ENCODE measurements at regions not wholly inside any gene's neighbourhood (a gene's known extent, or its start where the extent isn't known, plus 50 kb on each side); places are given as distances from the start of the nearest gene placed in this dataset.

DNA sequence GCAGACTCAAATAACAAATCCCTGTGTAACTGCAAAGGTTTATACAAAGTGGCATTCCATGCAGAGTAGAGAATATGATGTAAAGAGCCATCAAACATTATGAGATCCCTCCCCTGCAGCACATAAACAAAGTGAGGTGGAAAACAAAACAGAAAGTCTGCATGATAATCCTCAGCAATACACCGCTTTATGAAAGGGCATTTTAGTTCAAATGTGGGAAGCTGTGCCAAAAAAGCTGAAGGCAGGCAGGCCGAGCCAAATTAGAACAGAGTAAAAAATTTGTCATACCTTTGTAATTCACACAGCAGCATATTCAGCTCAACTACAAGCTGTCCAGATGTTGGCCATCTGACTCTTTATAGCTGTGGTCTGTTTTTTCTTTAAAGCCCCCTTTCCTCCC is 113.5 kb downstream of the LHX9 start:
- H3K4me1 ChIP-seq (ENCODE audit: control insufficient read depth in 1 of 2, insufficient read depth in 2 of 2, low read length in 2 of 2): no peaks in the 10 kb centered on the region
- no peak overlapping the region for H3K27ac ChIP-seq (ENCODE audit: low read depth, low read length)
- H3K9me3 ChIP-seq (ENCODE audit: control insufficient read depth in 1 of 2, low read length in 2 of 2): no peaks in the 10 kb centered on the region
- H3K4me3 ChIP-seq (ENCODE audit: low read depth in 1 of 2, low read length in 2 of 2): no peak overlapping the region
- no peak overlapping the region for H3K9ac ChIP-seq (ENCODE audit: low read depth in 1 of 2, low read length in 2 of 2)
- no peaks in the 10 kb centered on the region for H3K27me3 ChIP-seq (ENCODE audit: control insufficient read depth in 1 of 2, insufficient read depth in 2 of 2, low read length in 2 of 2)
- H3K36me3 ChIP-seq (ENCODE audit: control insufficient read depth in 1 of 2, insufficient read depth in 2 of 2, low read length in 2 of 2): no peaks in the 10 kb centered on the region

- Histone ChIP-seq H3K27ac (ENCODE audit: low read depth, low read length) (no peak overlapping the region), H3K36me3 (ENCODE audit: control insufficient read depth in 1 of 2, insufficient read depth in 2 of 2, low read length in 2 of 2) (no peaks in the 10 kb centered on the region), H3K9me3 (ENCODE audit: control insufficient read depth in 1 of 2, low read length in 2 of 2) (no peaks in the 10 kb centered on the region), H3K9ac (ENCODE audit: low read depth in 1 of 2, low read length in 2 of 2) (no peak overlapping the region), H3K4me1 (ENCODE audit: control insufficient read depth in 1 of 2, insufficient read depth in 2 of 2, low read length in 2 of 2) (no peaks in the 10 kb centered on the region), H3K4me3 (ENCODE audit: low read depth in 1 of 2, low read length in 2 of 2) (no peak overlapping the region), H3K27me3 (ENCODE audit: control insufficient read depth in 1 of 2, insufficient read depth in 2 of 2, low read length in 2 of 2) (no peaks in the 10 kb centered on the region)
These were observed 113.9 kb downstream of the LHX9 start for GRCh38 chr1:198031086-198031485.

- H3K36me3 ChIP-seq (ENCODE audit: control insufficient read depth in 1 of 2, insufficient read depth in 2 of 2, low read length in 2 of 2): no peaks in the 10 kb centered on the region
- no peak overlapping the region for H3K4me3 ChIP-seq (ENCODE audit: low read depth in 1 of 2, low read length in 2 of 2)
- no peaks in the 10 kb centered on the region for H3K27me3 ChIP-seq (ENCODE audit: control insufficient read depth in 1 of 2, insufficient read depth in 2 of 2, low read length in 2 of 2)
- no peak overlapping the region for H3K9ac ChIP-seq (ENCODE audit: low read depth in 1 of 2, low read length in 2 of 2)
- no peak overlapping the region for H3K27ac ChIP-seq (ENCODE audit: low read depth, low read length)
- H3K9me3 ChIP-seq (ENCODE audit: control insufficient read depth in 1 of 2, low read length in 2 of 2): no peaks in the 10 kb centered on the region
- no peaks in the 10 kb centered on the region for H3K4me1 ChIP-seq (ENCODE audit: control insufficient read depth in 1 of 2, insufficient read depth in 2 of 2, low read length in 2 of 2)
These were observed 115.5 kb downstream of the LHX9 start for GRCh38 chr1:198032668-198033067.

DNA sequence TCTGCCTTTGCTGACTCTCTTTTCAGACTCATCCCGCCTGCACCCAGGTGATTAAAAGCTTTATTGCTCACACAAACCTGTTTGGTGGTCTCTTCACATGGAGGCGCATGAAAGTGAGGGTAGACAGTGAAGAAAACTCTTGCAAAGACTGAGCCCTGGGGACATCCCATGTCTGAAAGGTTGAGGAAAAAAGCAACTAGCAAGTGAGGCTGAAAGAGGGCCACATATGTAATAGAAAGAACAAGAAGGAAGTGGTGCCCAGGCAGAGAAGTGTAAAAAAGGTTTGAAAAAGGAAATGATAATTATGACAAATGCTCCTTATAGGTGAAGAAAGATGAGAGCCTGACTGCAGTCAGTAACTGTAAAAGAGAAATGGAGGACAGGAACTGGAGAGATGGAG is 115.9 kb upstream of the NEK7 start:
- Histone ChIP-seq H3K4me1 (ENCODE audit: control insufficient read depth in 1 of 2, insufficient read depth in 2 of 2, low read length in 2 of 2) (no peaks in the 10 kb centered on the region), H3K27ac (ENCODE audit: low read depth, low read length) (no peak overlapping the region), H3K9me3 (ENCODE audit: control insufficient read depth in 1 of 2, low read length in 2 of 2) (no peaks in the 10 kb centered on the region), H3K36me3 (ENCODE audit: control insufficient read depth in 1 of 2, insufficient read depth in 2 of 2, low read length in 2 of 2) (no peaks in the 10 kb centered on the region), H3K27me3 (ENCODE audit: control insufficient read depth in 1 of 2, insufficient read depth in 2 of 2, low read length in 2 of 2) (no peaks in the 10 kb centered on the region), H3K9ac (ENCODE audit: low read depth in 1 of 2, low read length in 2 of 2) (no peak overlapping the region), H3K4me3 (ENCODE audit: low read depth in 1 of 2, low read length in 2 of 2) (no peak overlapping the region)

DNA sequence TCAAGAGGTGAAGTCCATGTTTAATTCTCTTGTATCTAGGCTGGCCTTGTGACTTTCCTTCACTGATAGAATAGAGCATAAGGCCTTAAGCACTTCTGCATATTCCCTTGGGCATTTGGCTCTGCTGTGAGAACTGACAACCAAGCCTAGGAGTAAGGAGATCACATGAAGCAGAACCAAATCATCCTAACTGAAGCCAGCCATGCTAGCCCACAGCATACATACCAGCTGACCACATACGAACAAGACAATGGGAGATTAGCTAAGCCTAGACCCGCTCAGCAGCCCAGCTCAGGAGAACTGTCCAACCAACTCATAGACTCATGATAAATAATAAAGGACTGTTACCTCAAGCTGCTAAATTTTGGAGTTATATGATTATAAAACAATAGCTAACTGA is 114.6 kb upstream of the NEK7 start:
- Histone ChIP-seq H3K27ac (ENCODE audit: low read depth, low read length) (no peak overlapping the region), H3K9ac (ENCODE audit: low read depth in 1 of 2, low read length in 2 of 2) (no peak overlapping the region), H3K27me3 (ENCODE audit: control insufficient read depth in 1 of 2, insufficient read depth in 2 of 2, low read length in 2 of 2) (no peaks in the 10 kb centered on the region), H3K4me3 (ENCODE audit: low read depth in 1 of 2, low read length in 2 of 2) (no peak overlapping the region), H3K36me3 (ENCODE audit: control insufficient read depth in 1 of 2, insufficient read depth in 2 of 2, low read length in 2 of 2) (no peaks in the 10 kb centered on the region), H3K4me1 (ENCODE audit: control insufficient read depth in 1 of 2, insufficient read depth in 2 of 2, low read length in 2 of 2) (no peaks in the 10 kb centered on the region), H3K9me3 (ENCODE audit: control insufficient read depth in 1 of 2, low read length in 2 of 2) (no peaks in the 10 kb centered on the region)

DNA sequence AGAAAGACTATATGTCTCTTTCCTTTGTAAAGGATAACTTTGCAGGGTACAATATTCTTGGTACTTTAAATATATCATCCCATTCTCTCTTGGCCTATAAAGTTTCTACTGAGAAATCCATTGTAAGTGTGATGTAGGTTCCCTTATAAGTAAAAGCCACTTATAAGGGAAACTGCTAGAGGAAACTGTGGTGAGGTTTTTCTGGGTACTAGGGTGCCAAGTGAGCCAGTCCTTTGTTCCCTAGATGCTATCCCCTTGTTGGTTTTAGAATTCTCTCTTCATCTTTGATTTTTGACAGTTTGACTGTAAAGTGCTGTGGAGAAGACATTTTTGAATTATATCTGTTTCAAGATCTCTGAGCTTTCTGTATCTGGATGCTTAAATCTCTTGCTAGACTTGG is 108.9 kb upstream of the NEK7 start:
- Histone ChIP-seq H3K4me3 (ENCODE audit: low read depth in 1 of 2, low read length in 2 of 2) (no peak overlapping the region), H3K9ac (ENCODE audit: low read depth in 1 of 2, low read length in 2 of 2) (no peak overlapping the region), H3K4me1 (ENCODE audit: control insufficient read depth in 1 of 2, insufficient read depth in 2 of 2, low read length in 2 of 2) (no peaks in the 10 kb centered on the region), H3K9me3 (ENCODE audit: control insufficient read depth in 1 of 2, low read length in 2 of 2) (no peaks in the 10 kb centered on the region), H3K27me3 (ENCODE audit: control insufficient read depth in 1 of 2, insufficient read depth in 2 of 2, low read length in 2 of 2) (no peaks in the 10 kb centered on the region), H3K27ac (ENCODE audit: low read depth, low read length) (no peak overlapping the region), H3K36me3 (ENCODE audit: control insufficient read depth in 1 of 2, insufficient read depth in 2 of 2, low read length in 2 of 2) (no peaks in the 10 kb centered on the region)

- H3K4me1 ChIP-seq (ENCODE audit: control insufficient read depth in 1 of 2, insufficient read depth in 2 of 2, low read length in 2 of 2): no peaks in the 10 kb centered on the region
These were observed 102.3 kb upstream of the NEK7 start for GRCh38 chr1:198054510-198054909.

DNA sequence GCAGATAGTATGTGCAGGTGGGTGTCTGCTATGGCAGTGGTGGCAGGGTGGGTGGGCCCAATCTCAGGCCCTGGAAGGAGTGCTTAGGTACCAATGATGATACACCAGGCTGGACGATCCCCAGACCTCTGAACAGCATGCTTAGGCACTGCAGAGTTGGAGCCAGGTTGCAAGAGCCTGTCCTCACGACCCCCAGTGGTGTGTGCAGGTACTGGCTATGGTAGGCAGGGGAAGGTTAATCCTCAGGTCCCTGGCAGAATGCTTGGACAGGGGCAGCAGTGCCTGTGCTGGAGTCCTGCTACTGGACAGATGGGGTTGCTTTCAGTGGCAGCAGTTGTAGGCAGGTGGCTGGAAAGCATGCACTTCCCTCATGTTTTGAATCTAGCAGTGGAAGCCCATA is 100.5 kb upstream of the NEK7 start:
- Histone ChIP-seq H3K4me1 (ENCODE audit: control insufficient read depth in 1 of 2, insufficient read depth in 2 of 2, low read length in 2 of 2) (no peaks in the 10 kb centered on the region), H3K4me3 (ENCODE audit: low read depth in 1 of 2, low read length in 2 of 2) (no peak overlapping the region), H3K9ac (ENCODE audit: low read depth in 1 of 2, low read length in 2 of 2) (no peak overlapping the region), H3K27ac (ENCODE audit: low read depth, low read length) (no peak overlapping the region), H3K36me3 (ENCODE audit: control insufficient read depth in 1 of 2, insufficient read depth in 2 of 2, low read length in 2 of 2) (no peaks in the 10 kb centered on the region), H3K27me3 (ENCODE audit: control insufficient read depth in 1 of 2, insufficient read depth in 2 of 2, low read length in 2 of 2) (no peaks in the 10 kb centered on the region), H3K9me3 (ENCODE audit: control insufficient read depth in 1 of 2, low read length in 2 of 2) (no peaks in the 10 kb centered on the region)

More at GRCh38 chr1:198054510-198054909, 102.3 kb upstream of the NEK7 start:
- Histone ChIP-seq H3K27me3 (ENCODE audit: control insufficient read depth in 1 of 2, insufficient read depth in 2 of 2, low read length in 2 of 2) (no peaks in the 10 kb centered on the region), H3K4me3 (ENCODE audit: low read depth in 1 of 2, low read length in 2 of 2) (no peak overlapping the region), H3K9me3 (ENCODE audit: control insufficient read depth in 1 of 2, low read length in 2 of 2) (no peaks in the 10 kb centered on the region), H3K36me3 (ENCODE audit: control insufficient read depth in 1 of 2, insufficient read depth in 2 of 2, low read length in 2 of 2) (no peaks in the 10 kb centered on the region), H3K9ac (ENCODE audit: low read depth in 1 of 2, low read length in 2 of 2) (no peak overlapping the region), H3K27ac (ENCODE audit: low read depth, low read length) (no peak overlapping the region)

DNA sequence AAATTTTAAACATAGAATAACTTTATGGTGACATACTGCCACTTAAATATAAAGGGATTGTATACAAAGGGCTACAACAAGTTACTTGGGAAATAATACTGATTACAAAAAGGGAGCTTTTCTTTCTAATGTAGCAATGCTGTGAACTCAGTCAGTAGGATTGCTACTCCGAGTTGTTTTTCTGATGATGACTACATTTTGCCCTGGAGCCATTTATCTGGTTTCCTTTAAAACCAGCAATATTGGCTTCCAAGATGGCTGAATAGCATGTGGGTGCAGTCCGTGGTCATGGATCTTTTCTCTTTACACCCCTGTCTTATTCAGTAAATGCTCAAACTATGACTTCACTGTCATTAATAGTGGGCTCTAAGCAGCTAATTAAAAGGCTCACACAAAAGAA is 92.6 kb upstream of the NEK7 start:
- Histone ChIP-seq H3K36me3 (ENCODE audit: control insufficient read depth in 1 of 2, insufficient read depth in 2 of 2, low read length in 2 of 2) (no peaks in the 10 kb centered on the region), H3K4me3 (ENCODE audit: low read depth in 1 of 2, low read length in 2 of 2) (no peak overlapping the region), H3K27ac (ENCODE audit: low read depth, low read length) (no peak overlapping the region), H3K4me1 (ENCODE audit: control insufficient read depth in 1 of 2, insufficient read depth in 2 of 2, low read length in 2 of 2) (no peaks in the 10 kb centered on the region), H3K9me3 (ENCODE audit: control insufficient read depth in 1 of 2, low read length in 2 of 2) (no peaks in the 10 kb centered on the region), H3K9ac (ENCODE audit: low read depth in 1 of 2, low read length in 2 of 2) (no peak overlapping the region), H3K27me3 (ENCODE audit: control insufficient read depth in 1 of 2, insufficient read depth in 2 of 2, low read length in 2 of 2) (no peaks in the 10 kb centered on the region)

GRCh38 chr1:198068285-198068684 is 88.5 kb upstream of the NEK7 start:
- Histone ChIP-seq H3K9ac (ENCODE audit: low read depth in 1 of 2, low read length in 2 of 2) (no peak overlapping the region), H3K4me3 (ENCODE audit: low read depth in 1 of 2, low read length in 2 of 2) (no peak overlapping the region), H3K4me1 (ENCODE audit: control insufficient read depth in 1 of 2, insufficient read depth in 2 of 2, low read length in 2 of 2) (no peaks in the 10 kb centered on the region), H3K36me3 (ENCODE audit: control insufficient read depth in 1 of 2, insufficient read depth in 2 of 2, low read length in 2 of 2) (no peaks in the 10 kb centered on the region), H3K27me3 (ENCODE audit: control insufficient read depth in 1 of 2, insufficient read depth in 2 of 2, low read length in 2 of 2) (no peaks in the 10 kb centered on the region), H3K27ac (ENCODE audit: low read depth, low read length) (no peak overlapping the region), H3K9me3 (ENCODE audit: control insufficient read depth in 1 of 2, low read length in 2 of 2) (no peaks in the 10 kb centered on the region)

- Histone ChIP-seq H3K27ac (ENCODE audit: low read depth, low read length) (no peak overlapping the region), H3K36me3 (ENCODE audit: control insufficient read depth in 1 of 2, insufficient read depth in 2 of 2, low read length in 2 of 2) (no peaks in the 10 kb centered on the region), H3K27me3 (ENCODE audit: control insufficient read depth in 1 of 2, insufficient read depth in 2 of 2, low read length in 2 of 2) (no peaks in the 10 kb centered on the region), H3K4me1 (ENCODE audit: control insufficient read depth in 1 of 2, insufficient read depth in 2 of 2, low read length in 2 of 2) (no peaks in the 10 kb centered on the region), H3K9me3 (ENCODE audit: control insufficient read depth in 1 of 2, low read length in 2 of 2) (no peaks in the 10 kb centered on the region), H3K9ac (ENCODE audit: low read depth in 1 of 2, low read length in 2 of 2) (no peak overlapping the region), H3K4me3 (ENCODE audit: low read depth in 1 of 2, low read length in 2 of 2) (no peak overlapping the region)
These were observed 84.6 kb upstream of the NEK7 start for GRCh38 chr1:198072177-198072576.
